Retinal pigment epithelial cell (primary cell): ENCODE measurements at regions not wholly inside any gene's neighbourhood (a gene's known extent, or its start where the extent isn't known, plus 50 kb on each side); places are given as distances from the start of the nearest gene placed in this dataset.

ENCODE experiments used
- DNase-seq: peaks from one replicate; pipeline ENCODE4 v3.0.0-alpha.2; 2010; ENCODE audit warnings: low read depth
- H3K4me3 ChIP-seq: 2 replicates; pipeline ENCODE4 v1.5.1; 2011; ENCODE audit warnings: mild to moderate bottlenecking, low read length, control low read depth, moderate library complexity
- TF ChIP-seq, protein P1 (sequence below): conservative IDR thresholded peaks from 2 replicates; pipeline ENCODE4 v1.5.1; 2011; ENCODE audit warnings: low read depth, low read length, control low read depth, inconsistent platforms

DNA sequence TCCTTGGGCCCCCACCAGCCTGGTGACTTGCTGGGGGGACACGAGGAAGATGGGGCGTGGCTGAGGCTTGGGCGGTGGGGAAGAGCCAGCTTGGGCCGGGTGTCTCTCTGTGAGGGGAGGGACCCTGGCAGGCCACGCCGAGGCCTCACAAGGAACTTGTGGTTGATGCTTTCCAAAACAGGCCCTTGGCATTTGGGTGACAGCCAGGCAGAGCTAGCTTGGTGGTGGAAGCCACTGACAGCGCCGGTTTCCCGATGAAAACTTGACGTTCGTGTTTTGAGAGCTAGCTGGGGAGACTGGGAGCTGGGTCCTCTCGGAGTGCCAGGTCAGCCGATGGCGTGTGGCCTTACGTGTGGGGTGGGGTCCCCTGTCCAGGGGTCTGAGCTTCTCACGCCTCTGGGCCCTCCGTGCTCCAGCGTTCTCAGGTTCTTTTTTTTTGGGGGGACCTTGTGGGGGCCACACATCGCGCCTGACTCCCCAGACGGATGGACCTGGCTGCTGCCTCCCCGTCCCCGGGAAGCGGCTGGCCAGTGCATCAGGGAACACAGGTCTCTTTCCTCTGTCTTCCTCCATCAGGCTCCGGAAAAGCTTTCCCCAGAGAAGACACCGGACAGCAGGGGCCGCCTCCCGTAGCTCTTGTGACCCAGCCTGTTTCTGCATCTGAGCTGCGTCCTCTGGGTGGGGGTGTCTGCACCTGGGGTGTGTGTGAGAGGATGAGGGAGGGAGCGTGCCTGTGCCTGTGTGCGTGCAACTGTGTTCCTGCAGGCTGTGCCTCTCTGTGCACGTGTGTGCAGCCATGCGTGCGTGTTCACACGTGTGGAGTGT lies 129.3 kb upstream of the LPCAT1 start:
- no peak for DNase-seq
- no peak overlapping the region for H3K4me3 ChIP-seq

DNA sequence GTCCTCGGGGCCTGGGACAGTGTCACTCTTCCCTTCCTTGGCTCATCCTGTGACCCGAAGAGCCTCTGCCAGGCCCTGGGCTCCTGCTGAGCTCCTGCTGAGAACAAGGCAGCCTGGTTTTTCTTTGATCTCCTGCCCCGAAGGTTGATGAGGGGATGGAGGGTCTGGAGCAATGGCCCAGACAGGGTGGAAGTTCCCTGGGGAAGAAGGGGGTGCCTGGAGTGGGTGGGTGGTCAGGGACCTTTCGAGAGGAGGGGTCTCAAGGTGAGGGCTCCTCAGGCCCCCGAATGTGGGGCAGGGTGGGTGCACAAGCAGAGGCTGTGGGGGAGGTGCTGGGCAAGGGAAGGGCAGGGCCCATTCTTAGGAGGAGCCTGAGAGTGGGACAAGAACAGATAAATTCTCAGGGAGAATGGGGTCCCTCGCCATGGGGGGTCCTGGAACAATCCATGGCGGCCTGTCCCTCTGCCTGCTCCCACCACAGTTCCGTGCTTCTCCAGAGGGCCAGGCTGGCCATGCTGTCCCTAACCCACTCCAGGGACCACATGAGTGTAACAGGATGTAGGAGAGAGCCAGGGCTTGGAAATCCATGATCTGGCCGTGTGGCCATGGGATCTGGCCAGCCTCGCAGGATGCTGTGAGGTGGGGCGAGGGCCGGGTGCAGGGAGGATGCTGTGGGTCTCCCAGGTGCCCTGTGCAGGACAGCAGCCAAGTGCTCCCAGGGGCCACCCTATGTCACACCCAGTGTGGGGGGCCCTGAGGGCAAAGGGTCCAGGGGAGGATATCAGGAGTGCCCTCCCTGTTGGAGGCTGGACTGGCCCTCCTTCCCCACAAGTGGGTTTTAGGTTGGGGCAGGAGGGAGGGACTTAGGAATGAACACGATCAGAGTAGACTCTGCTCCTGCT lies 128.5 kb upstream of the LPCAT1 start:
- no peak for DNase-seq
- no peak overlapping the region for H3K4me3 ChIP-seq
- TF ChIP-seq, protein P1, sequence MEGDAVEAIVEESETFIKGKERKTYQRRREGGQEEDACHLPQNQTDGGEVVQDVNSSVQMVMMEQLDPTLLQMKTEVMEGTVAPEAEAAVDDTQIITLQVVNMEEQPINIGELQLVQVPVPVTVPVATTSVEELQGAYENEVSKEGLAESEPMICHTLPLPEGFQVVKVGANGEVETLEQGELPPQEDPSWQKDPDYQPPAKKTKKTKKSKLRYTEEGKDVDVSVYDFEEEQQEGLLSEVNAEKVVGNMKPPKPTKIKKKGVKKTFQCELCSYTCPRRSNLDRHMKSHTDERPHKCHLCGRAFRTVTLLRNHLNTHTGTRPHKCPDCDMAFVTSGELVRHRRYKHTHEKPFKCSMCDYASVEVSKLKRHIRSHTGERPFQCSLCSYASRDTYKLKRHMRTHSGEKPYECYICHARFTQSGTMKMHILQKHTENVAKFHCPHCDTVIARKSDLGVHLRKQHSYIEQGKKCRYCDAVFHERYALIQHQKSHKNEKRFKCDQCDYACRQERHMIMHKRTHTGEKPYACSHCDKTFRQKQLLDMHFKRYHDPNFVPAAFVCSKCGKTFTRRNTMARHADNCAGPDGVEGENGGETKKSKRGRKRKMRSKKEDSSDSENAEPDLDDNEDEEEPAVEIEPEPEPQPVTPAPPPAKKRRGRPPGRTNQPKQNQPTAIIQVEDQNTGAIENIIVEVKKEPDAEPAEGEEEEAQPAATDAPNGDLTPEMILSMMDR: no peak

More for the DNA sequence above, 129.3 kb upstream of the LPCAT1 start:
- TF ChIP-seq, protein P1: no peak

DNA sequence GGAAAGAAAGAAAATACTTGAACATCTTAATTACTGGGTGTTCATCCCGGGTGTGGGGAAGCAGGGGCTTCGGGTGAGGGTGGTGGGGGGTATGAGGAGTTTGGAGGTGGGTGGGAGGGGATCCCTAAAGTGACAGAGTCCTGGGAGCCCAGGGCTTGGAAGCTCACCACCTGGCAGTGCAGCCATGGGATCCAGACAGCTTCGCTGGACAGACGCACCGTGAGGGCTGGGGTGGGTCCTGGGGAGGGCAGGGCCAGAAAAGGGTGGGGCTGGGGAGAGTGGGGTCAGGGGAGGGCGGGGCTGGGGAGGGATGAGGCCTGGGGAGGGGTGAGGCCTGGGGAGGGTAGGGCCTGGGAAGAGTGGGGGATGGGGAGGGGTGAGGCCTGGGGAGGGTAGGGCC lies 127.5 kb upstream of the LPCAT1 start:
- DNase-seq: no peak
- no peak overlapping the region for H3K4me3 ChIP-seq
- TF ChIP-seq, protein P1: no peak

DNA sequence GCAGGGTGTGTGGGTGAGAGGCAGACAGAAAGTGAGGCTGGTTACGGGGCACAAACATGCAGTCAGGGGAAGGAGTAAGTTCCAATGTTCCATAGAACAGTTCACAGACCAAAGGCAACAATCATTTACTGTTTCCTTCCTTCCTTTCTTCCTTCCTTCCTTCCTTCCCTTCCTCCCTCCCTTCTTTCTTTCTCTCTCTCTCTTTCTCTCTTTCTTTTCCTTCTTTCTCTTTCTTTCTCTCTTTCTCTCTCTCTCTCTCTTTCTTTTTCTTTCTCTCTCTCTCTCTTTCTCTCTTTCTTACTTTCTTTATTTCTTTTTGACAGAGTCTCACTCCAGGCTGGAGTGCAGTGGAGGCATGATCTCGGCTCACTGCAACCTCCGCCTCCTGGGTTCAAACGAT lies 125.8 kb upstream of the LPCAT1 start:
- TF ChIP-seq, protein P1: no peak
- no peak for DNase-seq
- H3K4me3 ChIP-seq: no peak overlapping the region

DNA sequence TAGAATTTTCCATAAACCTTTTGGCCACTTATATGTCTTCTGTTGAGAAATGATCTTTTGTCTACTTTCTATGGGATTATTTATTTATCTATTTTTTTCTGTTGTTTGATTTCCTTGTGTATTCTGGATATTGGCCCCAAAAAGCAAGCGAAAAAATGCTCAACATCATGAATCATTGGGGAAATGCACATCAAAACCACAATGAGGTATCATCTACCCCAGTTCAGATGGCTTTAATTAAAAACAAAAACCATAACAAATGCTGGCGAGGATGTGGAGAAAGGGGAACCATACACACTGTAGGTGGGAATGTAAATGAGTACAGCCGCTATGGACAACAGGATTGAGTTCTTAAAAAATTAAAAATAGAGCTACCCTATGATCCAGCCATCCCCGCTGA lies 125.0 kb upstream of the LPCAT1 start:
- no peak overlapping the region for H3K4me3 ChIP-seq
- no peak for DNase-seq
- TF ChIP-seq, protein P1: no peak

DNA sequence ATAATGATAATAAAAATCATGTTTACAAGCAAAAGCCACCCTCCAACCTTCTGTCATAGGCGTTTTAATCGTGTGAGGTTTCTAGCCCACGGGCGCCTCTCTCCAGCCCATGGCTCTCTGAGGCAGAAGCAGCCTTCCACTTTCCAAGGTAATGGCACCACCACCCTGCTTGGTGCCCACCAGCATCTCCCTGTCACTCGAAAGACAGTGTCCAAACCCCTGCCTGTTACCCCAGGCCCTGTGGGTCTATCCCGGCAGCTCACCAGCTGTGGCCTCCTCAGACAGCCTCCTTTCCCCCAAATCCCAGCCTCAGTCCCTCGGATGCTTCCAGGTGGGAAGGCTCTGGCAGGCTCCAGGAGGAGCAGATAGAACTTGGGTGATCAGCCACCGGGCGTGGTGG lies 123.8 kb upstream of the LPCAT1 start:
- TF ChIP-seq, protein P1: no peak
- no peak for DNase-seq
- H3K4me3 ChIP-seq: no peak overlapping the region
